Endothelial cell of umbilical vein (primary cell): ENCODE measurements at regions not wholly inside any gene's neighbourhood (a gene's known extent, or its start where the extent isn't known, plus 50 kb on each side); places are given as distances from the start of the nearest gene placed in this dataset.

Experiments
- CTCF ChIP-seq, 2 donors: IDR thresholded peaks; 1 replicate in 1 of 2; 2 replicates in 1 of 2; pipeline ENCODE4 v1.5.1; 2011; ENCODE audit warnings: low read length in 2 of 2, mild to moderate bottlenecking in 2 of 2, moderate library complexity in 2 of 2, control low read depth in 1 of 2, inconsistent platforms in 1 of 2, low read depth in 1 of 2; ENCODE audit not compliant: insufficient read depth in 1 of 2; ENCODE audit errors: extremely low read depth in 1 of 2
- EZH2 ChIP-seq: IDR thresholded peaks from 2 replicates; pipeline ENCODE4 v1.6.1; 2012; ENCODE audit warnings: borderline replicate concordance, low read depth, mild to moderate bottlenecking, moderate library complexity, low read length, inconsistent platforms; ENCODE audit not compliant: severe bottlenecking
- FOS ChIP-seq: IDR thresholded peaks from 2 replicates; pipeline ENCODE4 v1.6.1; 2011; ENCODE audit warnings: mild to moderate bottlenecking, low read length, moderate library complexity, borderline replicate concordance; ENCODE audit not compliant: insufficient read depth
- GATA2 ChIP-seq: IDR thresholded peaks from 2 replicates; pipeline ENCODE4 v1.7.0; 2011; ENCODE audit warnings: low read depth, mild to moderate bottlenecking, moderate library complexity, mixed read lengths, low read length; ENCODE audit not compliant: insufficient read length, insufficient read depth
- JUN ChIP-seq: IDR thresholded peaks from 2 replicates; pipeline ENCODE4 v1.6.1; 2011; ENCODE audit warnings: borderline replicate concordance, low read depth; ENCODE audit not compliant: insufficient read length, insufficient read depth
- MAX ChIP-seq: IDR thresholded peaks from 2 replicates; pipeline ENCODE4 v1.6.1; 2011; ENCODE audit not compliant: insufficient read depth, insufficient read length
- MYC ChIP-seq: IDR thresholded peaks from one replicate; pipeline ENCODE4 v1.6.1; 2011; ENCODE audit warnings: mild to moderate bottlenecking, low read depth, low read length
- POLR2A ChIP-seq: IDR thresholded peaks from 2 replicates; pipeline ENCODE4 v1.6.1; 2012; ENCODE audit warnings: low read depth, mild to moderate bottlenecking, control low read depth, low read length
- POLR2AphosphoS5 ChIP-seq: IDR thresholded peaks from 2 replicates; pipeline ENCODE4 v1.6.1; 2012; ENCODE audit warnings: low read depth, mild to moderate bottlenecking, control low read depth, low read length, moderate library complexity; ENCODE audit not compliant: insufficient read depth

- TF ChIP-seq EZH2 (no peak), POLR2AphosphoS5 (no peak), GATA2 (no peak), CTCF (IDR thresholded peaks at IDR 0.05; ENCODE audit: extremely low read depth in 1 of 2, insufficient read depth in 1 of 2, low read depth in 1 of 2, low read length in 2 of 2) (no peak), POLR2A (no peak), MYC (no peak), FOS (no peak), MAX (no peak), JUN (no peak)
These were observed 66.5 kb downstream of the SLC25A47 start for GRCh38 chr14:100389497-100390104.
